Activated naive CD8-positive, alpha-beta T cell treated with anti-CD3 and anti-CD28 coated beads, Interleukin-2, amount 10 ng/mL, durations not matched to agents 7 days and 5 days (primary cell): ENCODE measurements at regions not wholly inside any gene's neighbourhood (a gene's known extent, or its start where the extent isn't known, plus 50 kb on each side); places are given as distances from the start of the nearest gene placed in this dataset.
A peak's percentile ranks its signal among the peaks of the same experiment; 100 is the strongest.

Experiments used
- ATAC-seq: fragments of 150-1000 bp; cut with Tn5 transposase; one replicate; pipeline ENCODE4 v1.10.0; 2021; ENCODE audit warnings: low read depth, moderate library complexity
- POLR2A ChIA-PET: fragments of 350-600 bp; sonication (Branson Sonifier 250); formaldehyde crosslinking; loops from one replicate; lab custom pipeline; 2021; ENCODE audit warnings: antibody characterized with exemption; lab: Charles Lee
- DNase-seq: peaks from one replicate; pipeline ENCODE4 v3.0.0; 2021
- H3K27ac Mint-ChIP-seq: one replicate; pipeline ENCODE4 v1.8.0; 2022; ENCODE audit warnings: mild to moderate bottlenecking, mixed read lengths
- H3K27me3 Mint-ChIP-seq: one replicate; pipeline ENCODE4 v1.8.0; 2022; ENCODE audit warnings: mild to moderate bottlenecking, moderate library complexity, mixed read lengths
- H3K36me3 Mint-ChIP-seq: one replicate; pipeline ENCODE4 v1.8.0; 2021; ENCODE audit warnings: mild to moderate bottlenecking, mixed read lengths
- H3K4me1 Mint-ChIP-seq: one replicate; pipeline ENCODE4 v1.8.0; 2021; ENCODE audit warnings: mixed read lengths
- H3K4me3 Mint-ChIP-seq: one replicate; pipeline ENCODE4 v1.8.0; 2022; ENCODE audit warnings: mild to moderate bottlenecking, moderate library complexity, mixed read lengths
- H3K9me3 Mint-ChIP-seq: one replicate; pipeline ENCODE4 v1.8.0; 2021; ENCODE audit warnings: mixed read lengths

DNA sequence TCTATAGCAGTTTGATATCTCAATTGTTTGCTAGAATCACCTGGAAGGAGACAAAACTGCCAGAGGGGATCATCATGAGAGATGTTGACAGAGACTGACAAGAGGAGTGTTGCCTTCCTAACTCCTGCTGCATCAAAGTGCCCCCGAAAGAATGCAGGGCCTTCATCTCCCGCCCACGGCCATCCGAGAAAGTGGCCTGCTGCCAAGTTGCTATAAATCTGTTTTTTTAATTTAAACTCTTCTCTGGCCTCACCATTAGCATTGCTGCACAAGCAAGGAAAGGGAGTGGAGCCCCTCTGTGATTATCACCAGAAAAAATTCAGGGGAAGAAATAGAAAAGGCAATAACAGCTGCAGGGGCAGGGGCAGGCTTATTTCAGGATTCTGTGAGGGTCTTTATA, 238.1 kb upstream of the EPHA4 start:
- H3K27me3 Mint-ChIP-seq, result no peaks in the 10 kb centered on the region
- DNase-seq (no peak), ATAC-seq (no peak)
- peaks cover 3% of the 10 kb centered on the region for H3K9me3 Mint-ChIP-seq
- H3K36me3 Mint-ChIP-seq, result no peaks in the 10 kb centered on the region
- no peak overlapping the region for H3K27ac Mint-ChIP-seq
- no peak overlapping the region for H3K4me3 Mint-ChIP-seq
- H3K4me1 Mint-ChIP-seq, result no peaks in the 10 kb centered on the region
- POLR2A ChIA-PET, result no interaction called here

GRCh38 chr2:221808488-221808887, 236.4 kb upstream of the EPHA4 start:
- POLR2A ChIA-PET, result no interaction called here
- DNase-seq, result no peak
- H3K36me3 Mint-ChIP-seq, result no peaks in the 10 kb centered on the region
- no peaks in the 10 kb centered on the region for H3K27me3 Mint-ChIP-seq
- H3K4me3 Mint-ChIP-seq, result no peak overlapping the region
- no peaks in the 10 kb centered on the region for H3K4me1 Mint-ChIP-seq
- H3K9me3 Mint-ChIP-seq, result no peaks in the 10 kb centered on the region
- no peak for ATAC-seq
- H3K27ac Mint-ChIP-seq, result no peak overlapping the region

GRCh38 chr2:221807706-221808105, 235.6 kb upstream of the EPHA4 start:
- DNase-seq, result no peak
- Mint-ChIP-seq H3K36me3 (no peaks in the 10 kb centered on the region), H3K4me1 (no peaks in the 10 kb centered on the region), H3K27ac (no peak overlapping the region), H3K4me3 (no peak overlapping the region), H3K27me3 (no peaks in the 10 kb centered on the region), H3K9me3 (no peaks in the 10 kb centered on the region)
- ATAC-seq, result no peak
- POLR2A ChIA-PET, result no interaction called here

DNA sequence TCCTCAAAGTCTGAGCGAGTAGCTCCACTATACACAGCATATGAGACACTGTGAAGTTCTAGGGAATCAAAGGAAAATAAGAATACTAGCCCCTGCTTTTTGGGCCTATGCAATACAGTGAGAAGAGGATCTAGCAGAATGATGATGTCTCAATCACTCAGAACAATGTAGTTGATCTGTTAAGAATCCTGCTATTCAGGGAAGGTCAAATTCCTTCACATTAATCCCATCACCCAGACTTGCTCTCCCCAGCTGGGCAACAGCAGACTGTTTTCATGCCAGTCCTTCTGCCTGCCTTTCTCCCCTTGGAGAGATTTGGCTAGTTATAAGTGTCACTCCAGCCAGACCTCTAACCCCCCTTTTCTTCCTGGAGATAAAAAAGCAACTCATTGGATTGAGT, 230.0 kb upstream of the EPHA4 start:
- H3K27me3 Mint-ChIP-seq, result no peaks in the 10 kb centered on the region
- no peaks in the 10 kb centered on the region for H3K4me1 Mint-ChIP-seq
- POLR2A ChIA-PET, result no interaction called here
- no peaks in the 10 kb centered on the region for H3K36me3 Mint-ChIP-seq
- no peak for DNase-seq
- H3K4me3 Mint-ChIP-seq, result no peak overlapping the region
- no peaks in the 10 kb centered on the region for H3K9me3 Mint-ChIP-seq
- H3K27ac Mint-ChIP-seq, result no peak overlapping the region
- no peak for ATAC-seq

GRCh38 chr2:221792971-221793521, 220.9 kb upstream of the EPHA4 start:
- no peak overlapping the region for H3K4me3 Mint-ChIP-seq
- peaks cover 1% of the 10 kb centered on the region for H3K27me3 Mint-ChIP-seq
- H3K4me1 Mint-ChIP-seq, result no peaks in the 10 kb centered on the region
- DNase-seq (no peak), ATAC-seq (no peak)
- no peak overlapping the region for H3K27ac Mint-ChIP-seq
- no peaks in the 10 kb centered on the region for H3K36me3 Mint-ChIP-seq
- POLR2A ChIA-PET, result no interaction called here
- no peaks in the 10 kb centered on the region for H3K9me3 Mint-ChIP-seq

GRCh38 chr2:221791844-221792243, 219.7 kb upstream of the EPHA4 start:
- ATAC-seq (no peak), DNase-seq (no peak)
- POLR2A ChIA-PET, result no interaction called here
- Mint-ChIP-seq H3K4me1 (no peaks in the 10 kb centered on the region), H3K27ac (no peak overlapping the region), H3K27me3 (peaks cover 1% of the 10 kb centered on the region), H3K36me3 (no peaks in the 10 kb centered on the region), H3K9me3 (no peaks in the 10 kb centered on the region), H3K4me3 (no peak overlapping the region)

DNA sequence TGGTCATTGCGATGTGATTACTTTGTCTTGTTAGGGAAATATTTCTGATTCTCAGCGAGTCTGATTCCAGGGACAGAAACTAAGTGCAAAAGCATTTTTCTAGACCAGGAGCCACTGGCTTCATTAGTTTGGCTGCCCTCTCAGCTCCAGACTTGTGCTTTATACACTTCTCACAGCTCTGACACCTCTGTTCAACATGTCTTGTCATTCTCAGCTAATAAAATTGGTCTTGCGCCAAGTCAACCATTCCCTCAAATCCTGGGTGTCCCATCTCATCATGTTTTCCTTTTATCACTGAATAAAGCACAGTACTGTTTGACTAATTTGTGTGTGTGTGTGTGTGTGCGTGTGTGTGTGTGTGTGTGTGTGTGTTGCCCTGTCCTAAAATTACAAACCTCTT, 215.5 kb upstream of the EPHA4 start:
- H3K27ac Mint-ChIP-seq, result no peak overlapping the region

GRCh38 chr2:221786297-221786926, 214.3 kb upstream of the EPHA4 start:
- H3K27ac Mint-ChIP-seq, result no peak overlapping the region
- H3K36me3 Mint-ChIP-seq, result no peaks in the 10 kb centered on the region
- DNase-seq, result no peak

More for the DNA sequence above, 215.5 kb upstream of the EPHA4 start:
- DNase-seq, result no peak
- Mint-ChIP-seq H3K36me3 (no peaks in the 10 kb centered on the region), H3K27me3 (no peaks in the 10 kb centered on the region), H3K4me1 (no peaks in the 10 kb centered on the region), H3K9me3 (peaks cover 3% of the 10 kb centered on the region), H3K4me3 (no peak overlapping the region)
- POLR2A ChIA-PET, result no interaction called here
- no peak for ATAC-seq

DNA sequence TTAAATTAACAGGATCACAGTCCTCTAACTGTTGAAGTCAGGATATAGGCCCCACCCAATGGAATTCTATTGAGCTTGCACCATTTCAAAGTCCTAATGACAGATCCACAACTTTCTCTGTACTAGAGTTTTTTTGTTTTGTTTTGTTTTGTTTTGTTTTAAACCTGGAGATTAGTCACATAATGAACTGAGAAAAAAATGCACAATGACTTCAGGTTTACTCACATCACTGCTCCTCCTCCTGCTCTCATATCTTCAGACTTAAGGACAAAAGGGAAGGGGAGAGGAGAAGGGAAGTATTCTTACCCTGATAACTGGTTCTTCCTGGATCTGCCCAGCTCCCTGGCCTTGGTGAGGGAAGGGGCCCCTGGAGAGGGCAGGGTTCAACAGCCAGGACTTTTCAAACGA, 208.2 kb upstream of the EPHA4 start:
- no peak overlapping the region for H3K27ac Mint-ChIP-seq
- ATAC-seq (no peak), DNase-seq (no peak)
- peaks cover 2% of the 10 kb centered on the region for H3K9me3 Mint-ChIP-seq
- H3K4me1 Mint-ChIP-seq, result no peaks in the 10 kb centered on the region
- H3K27me3 Mint-ChIP-seq, result no peaks in the 10 kb centered on the region
- H3K36me3 Mint-ChIP-seq, result no peaks in the 10 kb centered on the region
- POLR2A ChIA-PET, result no interaction called here
- H3K4me3 Mint-ChIP-seq, result no peak overlapping the region

More at GRCh38 chr2:221786297-221786926, 214.3 kb upstream of the EPHA4 start:
- POLR2A ChIA-PET, result no interaction called here
- Mint-ChIP-seq H3K4me1 (no peaks in the 10 kb centered on the region), H3K4me3 (no peak overlapping the region), H3K9me3 (peaks cover 3% of the 10 kb centered on the region), H3K27me3 (no peaks in the 10 kb centered on the region)
- no peak for ATAC-seq

DNA sequence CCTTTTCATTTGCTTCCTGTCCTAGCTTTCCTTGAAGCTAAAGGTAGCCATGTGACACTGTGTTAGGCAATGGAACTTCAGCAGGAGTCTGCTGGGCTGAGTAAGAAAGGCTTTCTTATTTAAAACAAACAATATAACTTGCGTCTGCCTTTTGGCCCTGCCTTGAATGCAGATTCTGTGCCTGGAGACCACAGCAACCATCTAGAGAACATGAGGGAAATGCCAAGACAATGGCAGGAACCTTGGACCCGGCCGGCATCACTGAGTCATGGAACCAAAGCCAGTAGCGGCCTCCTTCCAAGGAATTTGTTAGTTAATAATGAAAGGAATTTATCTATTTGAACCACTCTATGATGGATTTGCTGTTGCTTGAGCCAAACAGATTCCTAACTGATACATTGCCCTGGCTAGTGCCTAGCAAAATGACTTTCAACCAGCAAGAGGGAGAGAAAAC, 207.5 kb upstream of the EPHA4 start:
- H3K27me3 Mint-ChIP-seq, result no peaks in the 10 kb centered on the region
- peaks cover 2% of the 10 kb centered on the region for H3K9me3 Mint-ChIP-seq
- no peak overlapping the region for H3K27ac Mint-ChIP-seq
- no peak overlapping the region for H3K4me3 Mint-ChIP-seq
- ATAC-seq (no peak), DNase-seq (no peak)
- H3K4me1 Mint-ChIP-seq, result no peaks in the 10 kb centered on the region
- POLR2A ChIA-PET, result no interaction called here
- H3K36me3 Mint-ChIP-seq, result no peaks in the 10 kb centered on the region

GRCh38 chr2:221778025-221778424, 205.9 kb upstream of the EPHA4 start:
- H3K9me3 Mint-ChIP-seq, result no peaks in the 10 kb centered on the region
- H3K27me3 Mint-ChIP-seq, result no peaks in the 10 kb centered on the region
- H3K4me1 Mint-ChIP-seq, result no peaks in the 10 kb centered on the region
- DNase-seq (no peak), ATAC-seq (no peak)
- no peaks in the 10 kb centered on the region for H3K36me3 Mint-ChIP-seq
- H3K27ac Mint-ChIP-seq, result peak overlapping the region; percentile 30
- H3K4me3 Mint-ChIP-seq, result no peak overlapping the region
- POLR2A ChIA-PET, result no interaction called here

GRCh38 chr2:221777119-221777518, 205.0 kb upstream of the EPHA4 start:
- Mint-ChIP-seq H3K27ac (no peak overlapping the region), H3K4me3 (no peak overlapping the region), H3K9me3 (no peaks in the 10 kb centered on the region), H3K4me1 (no peaks in the 10 kb centered on the region), H3K36me3 (no peaks in the 10 kb centered on the region), H3K27me3 (no peaks in the 10 kb centered on the region)
- POLR2A ChIA-PET, result no interaction called here
- DNase-seq (no peak), ATAC-seq (no peak)

DNA sequence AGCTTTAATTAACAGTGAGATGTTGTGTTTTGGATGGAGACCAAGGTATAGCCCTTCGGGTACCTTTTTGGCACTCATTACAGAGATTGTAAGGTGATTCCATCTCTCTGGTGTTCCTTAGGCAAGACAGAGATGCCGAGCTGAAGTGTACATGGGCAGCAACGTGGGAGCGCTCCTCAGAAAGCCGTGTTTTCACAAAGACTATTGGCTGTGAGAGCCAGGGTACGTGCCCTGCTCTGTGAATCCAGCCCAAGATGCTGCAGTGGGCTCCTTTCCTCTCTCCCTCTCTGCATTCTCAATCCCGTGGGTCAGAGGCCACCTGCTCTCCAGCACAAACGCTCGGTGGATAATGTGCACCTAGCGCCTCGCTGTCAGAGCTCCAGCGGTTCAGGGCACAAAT, 203.0 kb upstream of the EPHA4 start:
- H3K9me3 Mint-ChIP-seq, result no peaks in the 10 kb centered on the region
- H3K4me3 Mint-ChIP-seq, result no peak overlapping the region
- H3K36me3 Mint-ChIP-seq, result no peaks in the 10 kb centered on the region
- H3K27ac Mint-ChIP-seq, result no peak overlapping the region
- DNase-seq (no peak), ATAC-seq (no peak)
- H3K4me1 Mint-ChIP-seq, result no peaks in the 10 kb centered on the region
- POLR2A ChIA-PET, result no interaction called here
- H3K27me3 Mint-ChIP-seq, result no peaks in the 10 kb centered on the region

DNA sequence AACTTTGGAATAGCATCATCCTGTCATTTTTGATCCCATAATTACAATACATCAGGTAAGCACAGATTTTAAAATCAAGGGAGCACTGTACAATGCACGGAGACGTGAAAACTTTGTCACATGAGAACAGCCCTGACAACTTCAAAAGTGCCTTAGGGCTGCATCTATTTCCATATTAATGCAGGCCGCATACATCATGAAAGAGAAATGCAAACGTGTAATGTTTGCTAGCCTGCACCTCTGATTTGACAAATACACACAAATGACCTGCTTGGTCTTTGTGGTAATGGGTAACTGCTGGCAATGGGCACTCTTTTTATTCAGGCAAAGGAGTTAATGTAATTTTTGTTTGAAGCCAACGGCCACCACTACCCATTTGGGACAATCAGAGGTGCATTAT, 202.0 kb upstream of the EPHA4 start:
- ATAC-seq (no peak), DNase-seq (no peak)
- Mint-ChIP-seq H3K36me3 (no peaks in the 10 kb centered on the region), H3K4me3 (no peak overlapping the region), H3K27ac (no peak overlapping the region), H3K4me1 (no peaks in the 10 kb centered on the region), H3K9me3 (no peaks in the 10 kb centered on the region), H3K27me3 (no peaks in the 10 kb centered on the region)
- POLR2A ChIA-PET, result no interaction called here
